ENCODE measurements at regions not wholly inside any gene's neighbourhood (a gene's known extent, or its start where the extent isn't known, plus 50 kb on each side); places are given as distances from the start of the nearest gene placed in this dataset.

- TF ChIP-seq CTCF (conservative IDR thresholded peaks at IDR 0.05; ENCODE audit: low read length): no peak
- no peak for TF ChIP-seq EZH2phosphoT487 (IDR thresholded peaks at IDR 0.05; ENCODE audit: borderline replicate concordance, low read depth, low read length)
These were observed 125.8 kb downstream of the KBTBD8 start for GRCh38 chr3:67123914-67124313.
